ENCODE measurements at regions not wholly inside any gene's neighbourhood (a gene's known extent, or its start where the extent isn't known, plus 50 kb on each side); places are given as distances from the start of the nearest gene placed in this dataset.

- H3F3A ChIP-seq (ENCODE audit: low read depth): no peaks in the 10 kb centered on the region
- Mint-ChIP-seq H3K36me3 (no peaks in the 10 kb centered on the region), H3K9me3 (peaks cover 3% of the 10 kb centered on the region), H3K27me3 (ENCODE audit: insufficient read depth, low read depth) (no peaks in the 10 kb centered on the region), H3K27ac (no peak overlapping the region), H3K4me1 (peaks cover 14% of the 10 kb centered on the region), H3K4me3 (no peak overlapping the region)
- no peak overlapping the region for H3K9ac ChIP-seq
- H3K79me2 ChIP-seq (ENCODE audit: low read depth): no peaks in the 10 kb centered on the region
- H3K4me1 ChIP-seq: peaks cover 3% of the 10 kb centered on the region
- no peak overlapping the region for H3K4me3 ChIP-seq
- no peak for DNase-seq (ENCODE audit: low spot score)
- H3K4me2 ChIP-seq: no peak overlapping the region
- H4K20me1 ChIP-seq (ENCODE audit: low read depth): no peaks in the 10 kb centered on the region
- H2AFZ ChIP-seq (replicated peaks): peak overlapping the region; percentile 88
- TF ChIP-seq EZH2 (IDR thresholded peaks at IDR 0.05) (no peak), CTCF (IDR thresholded peaks at IDR 0.05) (no peak), EZH2phosphoT487 (IDR thresholded peaks at IDR 0.05) (no peak)
- H3K27ac ChIP-seq: no peak overlapping the region
- H3K27me3 ChIP-seq: no peaks in the 10 kb centered on the region
- no peaks in the 10 kb centered on the region for H3K9me3 ChIP-seq (ENCODE audit: low read depth)
- no peaks in the 10 kb centered on the region for H3K36me3 ChIP-seq
Measured at GRCh38 chr2:104371087-104371781, 482.7 kb upstream of the POU3F3 start.

- no peaks in the 10 kb centered on the region for H3K9me3 ChIP-seq (ENCODE audit: low read depth)
- no peak overlapping the region for H3K27ac ChIP-seq
- no peak overlapping the region for H3K4me3 ChIP-seq
- no peaks in the 10 kb centered on the region for H3K27me3 Mint-ChIP-seq (ENCODE audit: insufficient read depth, low read depth)
- TF ChIP-seq EZH2phosphoT487 (IDR thresholded peaks at IDR 0.05): no peak
- TF ChIP-seq CTCF (IDR thresholded peaks at IDR 0.05): no peak
- no peak for TF ChIP-seq EZH2 (IDR thresholded peaks at IDR 0.05)
- no peak for DNase-seq (ENCODE audit: low spot score)
- H3K4me1 ChIP-seq: peaks cover 7% of the 10 kb centered on the region
- no peaks in the 10 kb centered on the region for H3F3A ChIP-seq (ENCODE audit: low read depth)
- H3K27ac Mint-ChIP-seq: no peak overlapping the region
- no peaks in the 10 kb centered on the region for H3K36me3 Mint-ChIP-seq
- H3K4me1 Mint-ChIP-seq: peaks cover 25% of the 10 kb centered on the region
- no peak overlapping the region for H2AFZ ChIP-seq (replicated peaks)
- H3K4me2 ChIP-seq: no peak overlapping the region
- H3K27me3 ChIP-seq: no peaks in the 10 kb centered on the region
- H3K36me3 ChIP-seq: no peaks in the 10 kb centered on the region
- H4K20me1 ChIP-seq (ENCODE audit: low read depth): no peaks in the 10 kb centered on the region
- H3K9me3 Mint-ChIP-seq: no peaks in the 10 kb centered on the region
- no peaks in the 10 kb centered on the region for H3K79me2 ChIP-seq (ENCODE audit: low read depth)
- no peak overlapping the region for H3K9ac ChIP-seq
- H3K4me3 Mint-ChIP-seq: no peak overlapping the region
Measured at GRCh38 chr2:104375206-104375605, 478.7 kb upstream of the POU3F3 start.

- Histone ChIP-seq H3K9ac (no peak overlapping the region), H3K27ac (no peak overlapping the region), H3F3A (ENCODE audit: low read depth) (no peaks in the 10 kb centered on the region), H3K36me3 (no peaks in the 10 kb centered on the region), H3K9me3 (ENCODE audit: low read depth) (no peaks in the 10 kb centered on the region), H3K79me2 (ENCODE audit: low read depth) (no peaks in the 10 kb centered on the region), H2AFZ (replicated peaks) (peak overlapping the region; percentile 93), H3K4me1 (peaks cover 4% of the 10 kb centered on the region), H3K4me3 (peak overlapping the region; percentile 40), H4K20me1 (ENCODE audit: low read depth) (no peaks in the 10 kb centered on the region), H3K4me2 (peak overlapping the region; percentile 68), H3K27me3 (no peaks in the 10 kb centered on the region)
- H3K4me3 Mint-ChIP-seq: peak overlapping the region; percentile 82
- DNase-seq (ENCODE audit: low spot score): peak; percentile 38
- H3K9me3 Mint-ChIP-seq: no peaks in the 10 kb centered on the region
- TF ChIP-seq EZH2phosphoT487 (IDR thresholded peaks at IDR 0.05): no peak
- no peak for TF ChIP-seq EZH2 (IDR thresholded peaks at IDR 0.05)
- no peak for TF ChIP-seq CTCF (IDR thresholded peaks at IDR 0.05)
- no peaks in the 10 kb centered on the region for H3K27me3 Mint-ChIP-seq (ENCODE audit: insufficient read depth, low read depth)
- peaks cover 13% of the 10 kb centered on the region for H3K4me1 Mint-ChIP-seq
- H3K36me3 Mint-ChIP-seq: no peaks in the 10 kb centered on the region
- H3K27ac Mint-ChIP-seq: peak overlapping the region; percentile 69
Measured at GRCh38 chr2:104378853-104379374, 475.0 kb upstream of the POU3F3 start.

Measured in neural progenitor cell (in vitro differentiated cells).